ENCODE measurements at regions not wholly inside any gene's neighbourhood (a gene's known extent, or its start where the extent isn't known, plus 50 kb on each side); places are given as distances from the start of the nearest gene placed in this dataset.

DNA sequence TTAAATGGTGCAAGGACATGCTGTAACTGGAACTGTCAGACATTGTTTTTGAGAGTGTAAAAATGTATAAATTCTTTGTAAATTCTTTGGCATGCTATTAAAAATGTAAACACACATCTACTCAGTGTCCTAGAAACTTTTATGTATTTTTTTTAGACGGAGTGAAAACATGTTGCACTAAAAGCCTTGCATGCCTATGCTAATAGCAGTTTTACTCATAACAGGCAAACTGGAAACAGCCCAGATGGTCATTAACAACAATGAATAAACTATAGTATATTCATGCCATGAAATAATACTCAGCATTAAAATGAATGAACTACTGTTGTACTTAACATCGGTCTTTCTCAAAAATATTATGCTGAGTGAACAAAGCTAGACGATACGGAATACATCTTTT, 954.8 kb upstream of the DDX18 start (continued):
- TF ChIP-seq EZH2 (IDR thresholded peaks at IDR 0.05; ENCODE audit: low read depth, unreplicated experiment) (no peak), STAT1 (IDR thresholded peaks at IDR 0.05; ENCODE audit: unreplicated experiment) (no peak), JUNB (IDR thresholded peaks at IDR 0.05; ENCODE audit: unreplicated experiment) (no peak)
- TF ChIP-seq, protein P1, sequence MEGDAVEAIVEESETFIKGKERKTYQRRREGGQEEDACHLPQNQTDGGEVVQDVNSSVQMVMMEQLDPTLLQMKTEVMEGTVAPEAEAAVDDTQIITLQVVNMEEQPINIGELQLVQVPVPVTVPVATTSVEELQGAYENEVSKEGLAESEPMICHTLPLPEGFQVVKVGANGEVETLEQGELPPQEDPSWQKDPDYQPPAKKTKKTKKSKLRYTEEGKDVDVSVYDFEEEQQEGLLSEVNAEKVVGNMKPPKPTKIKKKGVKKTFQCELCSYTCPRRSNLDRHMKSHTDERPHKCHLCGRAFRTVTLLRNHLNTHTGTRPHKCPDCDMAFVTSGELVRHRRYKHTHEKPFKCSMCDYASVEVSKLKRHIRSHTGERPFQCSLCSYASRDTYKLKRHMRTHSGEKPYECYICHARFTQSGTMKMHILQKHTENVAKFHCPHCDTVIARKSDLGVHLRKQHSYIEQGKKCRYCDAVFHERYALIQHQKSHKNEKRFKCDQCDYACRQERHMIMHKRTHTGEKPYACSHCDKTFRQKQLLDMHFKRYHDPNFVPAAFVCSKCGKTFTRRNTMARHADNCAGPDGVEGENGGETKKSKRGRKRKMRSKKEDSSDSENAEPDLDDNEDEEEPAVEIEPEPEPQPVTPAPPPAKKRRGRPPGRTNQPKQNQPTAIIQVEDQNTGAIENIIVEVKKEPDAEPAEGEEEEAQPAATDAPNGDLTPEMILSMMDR (conservative IDR thresholded peaks at IDR 0.05; ENCODE audit: low read depth in 2 of 2) = no peak

DNA sequence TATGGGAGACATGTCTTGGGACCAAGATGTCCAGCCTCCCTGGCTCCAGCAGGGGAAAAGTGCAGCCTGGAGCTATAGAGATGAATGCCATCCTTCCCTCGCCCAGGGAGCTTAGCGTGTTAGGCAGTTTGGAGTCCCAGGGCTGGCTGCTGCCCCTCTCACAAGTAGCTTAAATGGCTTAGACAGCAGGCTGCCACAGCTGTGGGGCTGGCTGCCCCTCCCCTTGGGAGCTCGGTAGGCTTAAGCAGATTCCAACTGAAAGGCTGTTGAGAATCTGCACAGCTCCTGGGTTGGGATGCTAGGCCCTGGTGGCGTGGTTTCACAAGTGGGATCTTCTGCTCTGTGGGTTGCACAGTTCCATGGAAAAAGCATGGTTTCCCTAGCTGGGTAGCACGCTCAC, 940.5 kb upstream of the DDX18 start:
- H3K27ac Mint-ChIP-seq = no peak overlapping the region
- Histone ChIP-seq H3K4me2 (no peak overlapping the region), H3K36me3 (ENCODE audit: insufficient read depth) (no peaks in the 10 kb centered on the region), H3K27me3 (ENCODE audit: insufficient read depth) (no peaks in the 10 kb centered on the region), H3K4me1 (ENCODE audit: insufficient read depth) (no peaks in the 10 kb centered on the region), H3K4me3 (no peak overlapping the region), H2AFZ (no peak overlapping the region), H4K20me1 (replicated peaks; ENCODE audit: insufficient read depth) (no peaks in the 10 kb centered on the region), H3K79me2 (replicated peaks; ENCODE audit: insufficient read depth) (no peaks in the 10 kb centered on the region), H3F3A (replicated peaks; ENCODE audit: low read depth) (no peaks in the 10 kb centered on the region), H3K27ac (ENCODE audit: low read depth) (no peak overlapping the region), H3K9me2 (ENCODE audit: insufficient read depth) (no peaks in the 10 kb centered on the region; the same call in 1 of the 2 replicates)
- H3K9me3 Mint-ChIP-seq = peaks cover 11% of the 10 kb centered on the region
- H3K4me3 Mint-ChIP-seq = no peak overlapping the region
- no peak for DNase-seq (ENCODE audit: low spot score)
- H3K4me1 Mint-ChIP-seq = no peaks in the 10 kb centered on the region
- no peaks in the 10 kb centered on the region for H3K27me3 Mint-ChIP-seq (ENCODE audit: insufficient read depth, low read depth, poor library complexity)
- no peak for ATAC-seq
- H3K36me3 Mint-ChIP-seq (ENCODE audit: low read depth) = peaks cover 6% of the 10 kb centered on the region; the same call in 1 of the 3 replicates
- TF ChIP-seq EZH2phosphoT487 (IDR thresholded peaks at IDR 0.05; ENCODE audit: unreplicated experiment) = no peak
- no peak for TF ChIP-seq ZNF331 (CRISPR knock-in tag; IDR thresholded peaks at IDR 0.05; ENCODE audit: low read depth)
- TF ChIP-seq, protein P2, sequence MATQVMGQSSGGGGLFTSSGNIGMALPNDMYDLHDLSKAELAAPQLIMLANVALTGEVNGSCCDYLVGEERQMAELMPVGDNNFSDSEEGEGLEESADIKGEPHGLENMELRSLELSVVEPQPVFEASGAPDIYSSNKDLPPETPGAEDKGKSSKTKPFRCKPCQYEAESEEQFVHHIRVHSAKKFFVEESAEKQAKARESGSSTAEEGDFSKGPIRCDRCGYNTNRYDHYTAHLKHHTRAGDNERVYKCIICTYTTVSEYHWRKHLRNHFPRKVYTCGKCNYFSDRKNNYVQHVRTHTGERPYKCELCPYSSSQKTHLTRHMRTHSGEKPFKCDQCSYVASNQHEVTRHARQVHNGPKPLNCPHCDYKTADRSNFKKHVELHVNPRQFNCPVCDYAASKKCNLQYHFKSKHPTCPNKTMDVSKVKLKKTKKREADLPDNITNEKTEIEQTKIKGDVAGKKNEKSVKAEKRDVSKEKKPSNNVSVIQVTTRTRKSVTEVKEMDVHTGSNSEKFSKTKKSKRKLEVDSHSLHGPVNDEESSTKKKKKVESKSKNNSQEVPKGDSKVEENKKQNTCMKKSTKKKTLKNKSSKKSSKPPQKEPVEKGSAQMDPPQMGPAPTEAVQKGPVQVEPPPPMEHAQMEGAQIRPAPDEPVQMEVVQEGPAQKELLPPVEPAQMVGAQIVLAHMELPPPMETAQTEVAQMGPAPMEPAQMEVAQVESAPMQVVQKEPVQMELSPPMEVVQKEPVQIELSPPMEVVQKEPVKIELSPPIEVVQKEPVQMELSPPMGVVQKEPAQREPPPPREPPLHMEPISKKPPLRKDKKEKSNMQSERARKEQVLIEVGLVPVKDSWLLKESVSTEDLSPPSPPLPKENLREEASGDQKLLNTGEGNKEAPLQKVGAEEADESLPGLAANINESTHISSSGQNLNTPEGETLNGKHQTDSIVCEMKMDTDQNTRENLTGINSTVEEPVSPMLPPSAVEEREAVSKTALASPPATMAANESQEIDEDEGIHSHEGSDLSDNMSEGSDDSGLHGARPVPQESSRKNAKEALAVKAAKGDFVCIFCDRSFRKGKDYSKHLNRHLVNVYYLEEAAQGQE (IDR thresholded peaks at IDR 0.05; ENCODE audit: unreplicated experiment) = no peak
- TF ChIP-seq CREB1 (CRISPR knock-in tag; IDR thresholded peaks at IDR 0.05; ENCODE audit: low read depth) = no peak
- no peak for TF ChIP-seq EZH2 (IDR thresholded peaks at IDR 0.05; ENCODE audit: low read depth, unreplicated experiment)
- TF ChIP-seq ZNF114 (CRISPR knock-in tag; IDR thresholded peaks at IDR 0.05) = no peak
- no peak for TF ChIP-seq NANOG (IDR thresholded peaks at IDR 0.05; ENCODE audit: borderline replicate concordance)
- no peak for TF ChIP-seq JUNB (IDR thresholded peaks at IDR 0.05; ENCODE audit: unreplicated experiment)
- TF ChIP-seq, protein P3, sequence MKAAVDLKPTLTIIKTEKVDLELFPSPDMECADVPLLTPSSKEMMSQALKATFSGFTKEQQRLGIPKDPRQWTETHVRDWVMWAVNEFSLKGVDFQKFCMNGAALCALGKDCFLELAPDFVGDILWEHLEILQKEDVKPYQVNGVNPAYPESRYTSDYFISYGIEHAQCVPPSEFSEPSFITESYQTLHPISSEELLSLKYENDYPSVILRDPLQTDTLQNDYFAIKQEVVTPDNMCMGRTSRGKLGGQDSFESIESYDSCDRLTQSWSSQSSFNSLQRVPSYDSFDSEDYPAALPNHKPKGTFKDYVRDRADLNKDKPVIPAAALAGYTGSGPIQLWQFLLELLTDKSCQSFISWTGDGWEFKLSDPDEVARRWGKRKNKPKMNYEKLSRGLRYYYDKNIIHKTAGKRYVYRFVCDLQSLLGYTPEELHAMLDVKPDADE (IDR thresholded peaks at IDR 0.05) = no peak
- no peak for TF ChIP-seq STAT1 (IDR thresholded peaks at IDR 0.05; ENCODE audit: unreplicated experiment)
- TF ChIP-seq, protein P1 (conservative IDR thresholded peaks at IDR 0.05; ENCODE audit: low read depth in 2 of 2) = no peak
- TF ChIP-seq POLR2AphosphoS5 (IDR thresholded peaks at IDR 0.05; ENCODE audit: low read depth) = no peak
